ENCODE measurements at regions not wholly inside any gene's neighbourhood (a gene's known extent, or its start where the extent isn't known, plus 50 kb on each side); places are given as distances from the start of the nearest gene placed in this dataset.

- Mint-ChIP-seq H3K27ac (no peak overlapping the region), H3K36me3 (ENCODE audit: low read depth) (no peaks in the 10 kb centered on the region), H3K4me1 (ENCODE audit: low read depth) (no peaks in the 10 kb centered on the region), H3K4me3 (no peak overlapping the region), H3K27me3 (ENCODE audit: insufficient read depth) (no peaks in the 10 kb centered on the region), H3K9me3 (no peaks in the 10 kb centered on the region)
- DNase-seq = no peak
- no peak for TF ChIP-seq CTCF (IDR thresholded peaks at IDR 0.05)
Observed at GRCh38 chrX:121823406-121823805, 776.0 kb downstream of the GLUD2 start.

- no peak for DNase-seq
- H3K27me3 Mint-ChIP-seq (ENCODE audit: insufficient read depth) = no peaks in the 10 kb centered on the region; the same call in 1 of the 2 replicates
- H3K27ac Mint-ChIP-seq = no peak overlapping the region
- TF ChIP-seq CTCF (IDR thresholded peaks at IDR 0.05) = no peak
- no peaks in the 10 kb centered on the region; the same call in 1 of the 2 replicates for H3K4me1 Mint-ChIP-seq (ENCODE audit: low read depth)
- no peaks in the 10 kb centered on the region for H3K36me3 Mint-ChIP-seq (ENCODE audit: low read depth)
- H3K9me3 Mint-ChIP-seq = no peaks in the 10 kb centered on the region
- H3K4me3 Mint-ChIP-seq = no peak overlapping the region
Observed at GRCh38 chrX:121831601-121832000, 784.2 kb downstream of the GLUD2 start.

GRCh38 chrX:121832446-121832845, 785.0 kb downstream of the GLUD2 start:
- no peak overlapping the region for H3K4me3 Mint-ChIP-seq
- H3K4me1 Mint-ChIP-seq (ENCODE audit: low read depth) = no peaks in the 10 kb centered on the region; the same call in 1 of the 2 replicates
- no peaks in the 10 kb centered on the region for H3K36me3 Mint-ChIP-seq (ENCODE audit: low read depth)
- H3K9me3 Mint-ChIP-seq = no peaks in the 10 kb centered on the region
- no peak for DNase-seq
- TF ChIP-seq CTCF (IDR thresholded peaks at IDR 0.05) = no peak
- H3K27ac Mint-ChIP-seq = no peak overlapping the region
- no peaks in the 10 kb centered on the region; the same call in 1 of the 2 replicates for H3K27me3 Mint-ChIP-seq (ENCODE audit: insufficient read depth)

- TF ChIP-seq CTCF (IDR thresholded peaks at IDR 0.05) = no peak
- no peak for DNase-seq
Observed at GRCh38 chrX:121836000-121836399, 788.6 kb downstream of the GLUD2 start.

GRCh38 chrX:121851033-121851432, 803.6 kb downstream of the GLUD2 start:
- no peak for TF ChIP-seq CTCF (IDR thresholded peaks at IDR 0.05)
- no peak for DNase-seq
- Mint-ChIP-seq H3K27ac (no peak overlapping the region), H3K27me3 (ENCODE audit: insufficient read depth) (no peaks in the 10 kb centered on the region; the same call in none of the 2 replicates), H3K9me3 (no peaks in the 10 kb centered on the region), H3K4me1 (ENCODE audit: low read depth) (peaks cover 13% of the 10 kb centered on the region; the same call in 1 of the 2 replicates), H3K4me3 (no peak overlapping the region), H3K36me3 (ENCODE audit: low read depth) (no peaks in the 10 kb centered on the region)

More at GRCh38 chrX:121836000-121836399, 788.6 kb downstream of the GLUD2 start:
- Mint-ChIP-seq H3K4me3 (no peak overlapping the region), H3K9me3 (no peaks in the 10 kb centered on the region), H3K4me1 (ENCODE audit: low read depth) (no peaks in the 10 kb centered on the region; the same call in 1 of the 2 replicates), H3K27ac (no peak overlapping the region), H3K36me3 (ENCODE audit: low read depth) (no peaks in the 10 kb centered on the region), H3K27me3 (ENCODE audit: insufficient read depth) (no peaks in the 10 kb centered on the region; the same call in 1 of the 2 replicates)
